NCI-H524 (cell line): ENCODE measurements at regions not wholly inside any gene's neighbourhood (a gene's known extent, or its start where the extent isn't known, plus 50 kb on each side); places are given as distances from the start of the nearest gene placed in this dataset.
"Not testable (repeated sequence)": the region's sequence is repeated elsewhere in the genome, so short reads cannot be mapped to it uniquely, and the experiment has no call there.

Experiments used
- DNase-seq, 2 experiments: peaks; one replicate each; lab custom pipeline; 2025; lab: John Stamatoyannopoulos, UW

DNA sequence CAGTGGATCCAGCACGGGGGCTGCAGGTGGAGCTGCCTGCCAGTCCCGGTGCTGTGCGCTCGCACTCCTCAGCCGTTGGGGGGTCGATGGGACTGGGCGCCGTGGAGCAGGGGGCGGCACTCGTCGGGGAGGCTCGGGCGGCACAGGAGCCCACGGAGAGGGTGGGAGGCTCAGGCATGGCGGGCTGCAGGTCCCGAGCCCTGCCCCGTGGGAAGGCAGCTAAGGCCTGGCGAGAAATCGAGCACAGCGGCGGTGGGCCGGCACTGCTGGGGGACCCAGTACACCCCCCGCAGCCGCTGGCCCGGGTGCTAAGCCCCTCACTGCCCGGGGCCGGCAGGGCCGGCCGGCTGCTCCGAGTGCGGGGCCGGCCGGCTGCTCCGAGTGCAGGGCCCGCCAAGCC, 52.3 kb upstream of the MARK1 start:
- DNase-seq, result not testable (repeated sequence)

GRCh38 chr1:220475141-220475540, 52.8 kb upstream of the MARK1 start:
- DNase-seq, result not testable (repeated sequence)

GRCh38 chr1:220473440-220473839, 54.5 kb upstream of the MARK1 start:
- DNase-seq, result no peak

- peak; percentile 34 to 57 for DNase-seq
Measured at GRCh38 chr1:220462752-220463151, 65.2 kb upstream of the MARK1 start.

DNA sequence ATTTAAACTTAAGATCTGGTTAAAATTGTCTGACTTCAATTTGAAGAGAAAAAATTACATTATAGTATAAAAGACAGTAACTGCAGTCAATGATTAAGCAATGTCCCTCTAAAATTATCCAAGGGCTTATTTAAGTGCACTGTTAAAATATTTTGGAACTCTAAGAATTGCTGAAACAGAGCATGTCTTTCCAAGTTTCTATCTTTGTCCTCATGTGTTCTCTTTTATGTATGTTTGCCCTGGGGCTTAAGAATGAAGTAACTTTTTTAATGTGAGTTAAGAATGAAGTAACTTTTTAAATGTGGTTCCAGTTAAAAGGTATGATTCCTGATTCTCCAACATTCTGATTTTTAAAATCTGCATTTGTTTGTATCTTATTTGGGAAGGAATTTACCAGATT, 69.0 kb upstream of the MARK1 start:
- no peak for DNase-seq

DNA sequence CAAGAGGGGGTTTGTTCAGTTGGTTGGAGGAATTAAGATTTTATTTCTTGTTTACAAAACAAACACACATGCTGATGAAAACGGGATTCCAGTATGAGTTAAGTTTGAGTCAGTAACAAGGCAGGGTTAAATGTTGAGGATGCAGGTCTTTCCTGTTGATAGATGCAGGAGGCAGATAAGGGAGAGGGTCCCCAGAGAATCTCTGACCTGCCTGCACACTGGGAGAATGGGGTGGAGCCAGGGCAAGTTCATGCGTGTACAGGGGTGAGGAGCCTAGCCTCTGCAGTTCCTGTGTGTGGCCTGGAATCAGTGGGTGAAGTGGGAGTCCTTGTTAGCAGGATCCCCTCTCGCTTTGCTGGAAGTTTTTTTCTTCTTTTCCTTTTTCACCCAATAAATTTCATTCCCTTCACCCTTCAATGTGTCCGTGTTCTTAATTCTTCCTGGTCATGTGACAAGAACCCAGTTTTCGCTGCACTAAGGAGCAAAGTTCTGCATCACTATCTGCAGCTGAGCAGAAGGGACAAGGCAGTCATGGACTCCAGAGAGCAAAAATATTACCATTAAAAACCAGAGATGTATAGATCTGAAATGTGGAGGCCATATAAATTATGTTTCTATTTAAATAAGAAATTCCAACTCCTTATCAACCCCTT, 69.9 kb upstream of the MARK1 start:
- no peak for DNase-seq

GRCh38 chr1:220455559-220455958, 72.4 kb upstream of the MARK1 start:
- no peak for DNase-seq

DNA sequence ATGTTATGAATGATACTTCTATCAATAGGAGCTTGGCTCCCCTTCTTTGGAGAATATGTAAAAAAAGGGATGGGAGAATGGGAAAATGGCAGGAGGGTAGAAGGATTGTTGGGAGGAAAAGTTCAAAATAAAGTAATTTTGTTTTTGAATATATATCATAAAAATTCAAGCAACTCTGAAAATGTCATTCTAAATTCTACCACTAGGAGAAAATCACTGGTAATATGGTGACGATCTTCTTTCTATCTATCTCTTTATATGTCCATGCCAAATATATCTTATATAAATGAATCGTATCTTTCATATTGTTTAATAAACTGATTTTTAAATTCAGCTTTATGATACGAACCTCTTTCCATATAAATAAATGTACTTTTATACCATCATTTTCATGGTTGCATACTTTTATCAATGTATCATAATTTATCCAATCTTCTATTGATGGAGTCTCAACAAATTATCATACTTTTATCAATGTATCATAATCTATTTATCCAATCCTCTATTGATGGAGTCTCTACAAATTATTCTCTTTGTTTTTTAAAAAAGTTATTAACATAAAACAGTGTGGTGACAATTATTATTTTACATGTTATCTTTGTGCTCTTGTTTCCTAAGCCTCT, 73.7 kb upstream of the MARK1 start:
- DNase-seq, result no peak

GRCh38 chr1:220453371-220453770, 74.6 kb upstream of the MARK1 start:
- DNase-seq, result no peak

- DNase-seq, result no peak
Measured at GRCh38 chr1:220451532-220451931, 76.4 kb upstream of the MARK1 start.

DNA sequence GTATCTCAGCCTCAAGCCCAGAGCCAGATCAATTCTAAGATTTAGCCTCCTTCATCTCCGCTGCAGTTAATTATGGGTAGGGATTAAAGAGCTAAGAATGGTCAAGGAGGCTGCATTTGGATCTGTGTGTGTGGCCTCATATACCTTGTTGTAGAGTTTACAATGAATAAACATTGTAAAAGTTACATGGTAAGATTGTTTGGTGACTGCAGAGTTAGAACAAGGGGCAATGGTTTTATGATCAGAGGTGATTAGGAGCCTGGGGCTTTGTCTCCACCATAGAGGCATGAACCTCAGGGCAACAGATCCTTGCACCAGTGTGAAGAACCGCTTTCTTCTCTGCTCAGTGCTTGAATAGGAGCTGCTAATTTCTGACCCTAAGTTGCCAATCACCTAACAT, 77.0 kb upstream of the MARK1 start:
- DNase-seq, result no peak

DNA sequence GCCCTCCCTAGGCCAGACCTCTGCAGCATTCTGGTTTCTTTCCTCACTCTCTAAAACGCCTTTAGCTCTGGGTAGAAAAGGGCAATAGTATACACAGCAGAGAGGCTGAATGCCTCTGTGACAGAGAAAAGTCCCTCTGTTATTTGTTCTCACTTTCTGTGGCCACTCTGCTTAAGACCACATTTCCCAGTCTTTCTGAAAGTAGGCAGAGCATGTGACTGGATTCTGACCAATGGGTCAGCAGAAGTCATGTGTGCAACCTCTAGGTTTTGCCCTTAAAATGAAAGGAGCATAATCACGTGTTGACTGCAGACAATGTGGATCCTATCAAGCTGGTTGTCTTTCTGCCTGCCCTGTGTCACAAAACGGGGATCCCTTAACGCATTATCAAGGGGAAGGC, 79.7 kb upstream of the MARK1 start:
- no peak for DNase-seq

- not testable (repeated sequence) for DNase-seq
Measured at GRCh38 chr1:220444586-220444985, 83.3 kb upstream of the MARK1 start.

DNA sequence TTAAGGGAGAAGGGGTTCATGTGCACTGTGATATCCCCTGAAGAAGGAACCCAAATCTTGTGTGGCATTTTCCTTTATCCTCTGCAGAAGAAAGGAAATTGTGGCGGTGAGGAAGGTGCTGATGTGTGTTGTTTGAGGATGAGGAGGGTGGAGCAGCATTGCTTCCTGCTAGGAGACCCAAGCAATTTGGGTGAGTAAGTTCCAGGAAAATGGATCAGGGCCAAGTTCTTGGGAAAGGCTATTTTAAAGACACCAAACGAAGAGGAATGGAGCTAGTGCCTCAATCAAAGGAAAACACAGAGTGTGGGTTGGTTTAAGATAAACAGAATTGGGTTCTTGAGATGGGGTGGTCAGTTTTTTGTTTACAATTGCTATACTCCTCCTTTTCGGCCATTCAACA, 86.7 kb upstream of the MARK1 start:
- no peak for DNase-seq

DNA sequence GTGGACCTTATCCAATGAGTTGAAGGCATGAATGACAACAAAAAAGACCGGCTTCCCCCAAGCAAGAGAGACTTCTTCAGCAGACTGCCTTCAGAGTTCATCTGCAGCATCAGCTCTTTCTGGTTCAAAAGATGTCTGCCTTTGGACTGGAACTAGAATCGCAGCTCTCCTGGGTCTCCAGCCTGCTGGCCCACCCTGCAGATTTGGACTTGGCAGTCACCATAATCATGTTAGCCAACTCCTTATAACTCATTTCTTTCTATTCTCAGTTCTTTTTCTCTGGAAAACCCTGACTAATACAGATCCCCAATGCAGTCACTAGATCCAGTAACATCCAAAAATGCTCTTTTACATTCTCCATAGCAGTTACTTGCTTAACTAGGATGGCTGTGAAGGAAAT, 89.2 kb upstream of the MARK1 start:
- DNase-seq, result no peak

- DNase-seq, result no peak
Measured at GRCh38 chr1:220432408-220432807, 95.5 kb upstream of the MARK1 start.

DNA sequence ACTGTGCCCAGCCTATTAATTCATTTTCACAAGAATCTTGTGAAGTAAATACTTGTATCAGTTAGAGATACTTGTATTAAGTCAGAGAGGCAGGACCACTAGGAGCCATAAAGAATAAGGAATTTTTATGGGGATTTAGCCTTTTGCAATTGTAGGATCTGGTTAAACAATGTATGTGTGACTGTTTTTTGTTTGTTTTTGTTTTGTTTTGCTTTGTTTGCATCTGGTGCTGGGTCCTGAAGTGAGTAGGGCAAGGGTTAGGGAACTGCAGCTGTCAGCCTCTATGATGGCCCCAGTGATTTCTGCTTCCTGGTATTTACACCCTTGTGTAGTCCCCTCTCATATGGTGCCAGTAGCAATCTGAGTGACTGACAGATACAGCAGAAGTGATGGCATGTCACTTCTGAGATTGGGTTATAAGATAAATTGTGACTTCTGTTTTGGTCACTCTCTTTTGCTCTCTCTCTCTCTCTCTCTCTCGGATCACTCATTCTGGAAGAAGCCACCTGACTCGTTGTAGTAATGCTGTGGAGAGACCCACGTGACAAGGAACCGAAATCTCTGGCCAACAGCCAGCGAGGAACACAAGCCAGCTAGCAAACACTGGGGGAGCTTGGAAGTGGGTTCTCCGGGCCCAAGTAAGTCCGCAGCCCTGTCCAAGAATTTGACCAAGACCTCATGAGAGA, 96.2 kb upstream of the MARK1 start:
- no peak for DNase-seq

DNA sequence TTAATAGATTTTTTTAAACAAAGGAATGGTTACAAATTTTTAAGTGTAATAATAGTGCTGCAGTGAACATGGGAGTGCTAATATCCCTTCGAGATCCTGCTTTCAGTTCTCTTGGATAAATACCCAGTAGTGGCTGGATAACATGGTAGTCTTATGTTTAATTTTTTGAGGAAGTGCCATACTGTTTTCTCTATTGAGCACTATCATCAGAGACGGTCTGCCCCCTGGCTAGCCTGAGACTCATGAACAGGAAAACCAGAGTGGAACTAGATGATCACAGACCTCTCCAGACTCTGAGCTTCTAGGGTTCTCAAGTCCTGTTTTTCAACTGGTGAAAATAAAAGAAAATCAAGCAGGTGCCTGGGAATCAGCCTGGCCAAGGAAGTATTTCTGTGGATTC, 97.3 kb upstream of the MARK1 start:
- DNase-seq, result no peak

GRCh38 chr1:220430059-220430458, 97.9 kb upstream of the MARK1 start:
- no peak for DNase-seq

- no peak for DNase-seq
Measured at GRCh38 chr1:220426989-220427388, 100.9 kb upstream of the MARK1 start.

- no peak for DNase-seq
Measured at GRCh38 chr1:220425852-220426251, 102.1 kb upstream of the MARK1 start.

GRCh38 chr1:220421508-220421907, 106.4 kb upstream of the MARK1 start:
- DNase-seq, result no peak

- no peak for DNase-seq
Measured at GRCh38 chr1:220420726-220421125, 107.2 kb upstream of the MARK1 start.

DNA sequence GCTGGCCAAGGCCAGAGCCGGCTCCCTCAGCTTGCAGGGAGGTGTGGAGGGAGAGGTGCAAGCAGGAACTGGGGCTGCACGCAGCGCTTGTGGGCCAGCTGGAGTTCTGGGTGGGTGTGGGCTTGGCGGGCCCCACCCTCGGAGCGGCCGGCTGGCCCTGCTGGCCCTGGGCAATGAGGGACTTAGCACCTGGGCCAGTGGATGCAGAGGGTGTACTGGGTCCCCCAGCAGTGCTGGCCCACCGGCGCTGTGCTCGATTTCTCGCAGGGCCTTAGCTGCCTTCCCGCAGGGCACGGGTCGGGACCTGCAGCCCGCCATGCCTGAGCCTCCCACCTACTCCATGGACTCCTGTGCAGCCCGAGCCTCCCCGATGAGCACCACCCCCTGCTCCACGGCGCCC, 115.6 kb upstream of the MARK1 start:
- not testable (repeated sequence) for DNase-seq
